Body of pancreas (tissue), 4 donors: ENCODE measurements at regions not wholly inside any gene's neighbourhood (a gene's known extent, or its start where the extent isn't known, plus 50 kb on each side); places are given as distances from the start of the nearest gene placed in this dataset.
A peak's percentile ranks its signal among the peaks of the same experiment; 100 is the strongest.
"Not testable (repeated sequence)": the region's sequence is repeated elsewhere in the genome, so short reads cannot be mapped to it uniquely, and the experiment has no call there.

Experiments
- ATAC-seq: fragments of 150-250 bp; one replicate; pipeline ENCODE4 v1.9.1; 2016
- DNase-seq, 4 donors: peaks; one replicate each; pipeline ENCODE4 v3.0.0-alpha.2; 2019
- H3K27ac ChIP-seq, 4 donors: fragments of 200-600 bp; sonication (generic); 1 replicate in 3 of 4; 2 replicates in 1 of 4; pipeline versions ENCODE4 v1.5.1 to v1.6.1; 2016 to 2019; ENCODE audit warnings: mild to moderate bottlenecking in 1 of 4, mixed read lengths in 1 of 4, moderate library complexity in 1 of 4
- H3K27me3 ChIP-seq, 2 donors: fragments of 200-600 bp; sonication (generic); one replicate each; pipeline ENCODE4 v1.6.0; 2016; ENCODE audit warnings: mild to moderate bottlenecking in 1 of 2
- H3K36me3 ChIP-seq, 2 donors: fragments of 200-600 bp; sonication (generic); replicated peaks in 1 of 2; 2 replicates each; pipeline ENCODE4 v1.5.1; 2016; ENCODE audit warnings: low read depth in 2 of 2; ENCODE audit not compliant: insufficient read depth in 1 of 2
- H3K4me1 ChIP-seq: fragments of 200-600 bp; sonication (generic); one replicate; pipeline ENCODE4 v1.6.0; 2016
- H3K4me3 ChIP-seq, 2 donors: fragments of 200-600 bp; sonication (generic); 1 replicate in 1 of 2; 2 replicates in 1 of 2; pipeline ENCODE4 v1.5.1; 2016 to 2019
- H3K9me3 ChIP-seq, 3 donors: fragments of 200-600 bp; sonication (generic); 1 replicate in 2 of 3; 2 replicates in 1 of 3; pipeline ENCODE4 v1.5.1; 2016
- POLR2A ChIP-seq, 3 donors: fragments of 450-650 bp; IDR thresholded peaks; one replicate each; pipeline ENCODE4 v1.6.1; 2016; ENCODE audit warnings: antibody characterized with exemption in 3 of 3, mild to moderate bottlenecking in 2 of 3
- whole genome bisulfite sequencing, 2 donors: methylation state at CpG; one replicate each; pipeline ENCODE4 v1.1.5; 2017; 5-methylcytosine and 5-hydroxymethylcytosine counted together
- intact Hi-C: fragments of 100-400 bp; cut with DNase I; formaldehyde crosslinking; loops from one replicate; pipeline ENCODE4 v1.15.1; 2023
- TF ChIP-seq, protein P1 (sequence below), 7 experiments: fragments of 450-650 bp in 4 of 7; fragments of 200-600 bp in 3 of 7; sonication (generic) in 3 of 7; IDR thresholded peaks; one replicate each; pipeline ENCODE4 v1.5.1; 2016 to 2019; ENCODE audit warnings: antibody characterized with exemption in 7 of 7

DNA sequence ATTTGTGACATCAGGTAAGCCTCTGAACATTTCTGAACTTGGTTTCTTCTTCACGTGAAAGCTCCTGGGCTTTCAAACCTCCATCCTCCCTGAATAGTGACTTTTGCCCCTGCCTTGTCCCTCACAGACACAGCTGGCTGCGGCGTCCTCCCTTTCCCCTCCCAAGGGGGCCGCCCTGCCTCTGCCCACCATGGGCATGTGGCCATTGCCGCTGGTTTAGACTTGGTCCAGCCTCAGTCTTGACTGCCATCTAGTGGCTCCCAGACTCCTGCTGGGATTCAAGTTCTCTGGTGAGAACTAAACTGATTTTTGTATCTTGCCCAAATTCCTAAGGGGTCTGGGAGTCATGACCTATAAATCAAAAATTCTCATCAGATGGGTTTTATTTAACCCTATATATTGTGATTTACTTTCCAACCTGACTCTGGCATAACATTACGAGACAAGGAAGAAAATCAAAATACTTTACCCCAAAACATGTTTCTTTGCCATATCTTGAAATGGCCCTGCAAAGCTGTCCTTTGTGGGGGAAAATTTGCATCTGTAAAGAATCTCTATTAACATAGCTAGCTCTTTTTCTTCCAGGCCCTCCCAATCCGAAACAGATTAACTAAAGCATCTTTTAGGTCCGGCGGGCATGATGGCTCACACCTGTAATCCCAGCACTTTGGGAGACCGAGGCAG, 73.9 kb upstream of the SEC14L1 start:
- not testable (repeated sequence) for ATAC-seq

DNA sequence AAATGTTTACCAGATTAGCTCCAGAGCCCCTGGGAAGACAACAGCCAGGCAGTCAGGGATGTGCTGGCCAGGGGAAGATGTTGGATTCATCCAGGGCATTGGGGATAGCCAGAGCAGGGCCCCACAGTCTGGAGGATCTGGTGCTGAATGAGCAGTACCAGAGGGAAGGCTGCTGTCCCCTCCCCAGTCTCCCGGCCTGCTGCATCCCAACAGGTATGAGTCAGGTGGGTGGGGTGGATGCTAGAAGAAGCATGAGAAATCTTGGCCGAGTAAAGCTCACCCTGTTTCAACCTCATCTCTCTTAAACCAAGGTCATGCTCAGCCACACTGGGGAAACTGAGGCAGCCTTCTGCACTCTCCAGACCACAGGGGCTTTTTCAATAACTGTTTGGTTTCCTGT, 71.9 kb upstream of the SEC14L1 start:
- Histone ChIP-seq H3K27ac (no peak overlapping the region), H3K27me3 (peaks cover 0 to 12% of the 10 kb centered on the region in 2 donors), H3K36me3 (no peaks in the 10 kb centered on the region), H3K4me1 (no peaks in the 10 kb centered on the region), H3K4me3 (no peak overlapping the region), H3K9me3 (no peaks in the 10 kb centered on the region)
- DNase-seq (no peak), ATAC-seq (no peak)
- 45% methylated on average over 2 of the region's 2 CpGs; no CpG with 5 or more reads in 1 of the 2 donors for WGBS, 2 donors
- intact Hi-C loops: loop anchor here (5.0 kb wide), 1 partner anchor 202 kb away; the partner anchor contains the start of gene MGAT5B
- TF ChIP-seq, protein P1, sequence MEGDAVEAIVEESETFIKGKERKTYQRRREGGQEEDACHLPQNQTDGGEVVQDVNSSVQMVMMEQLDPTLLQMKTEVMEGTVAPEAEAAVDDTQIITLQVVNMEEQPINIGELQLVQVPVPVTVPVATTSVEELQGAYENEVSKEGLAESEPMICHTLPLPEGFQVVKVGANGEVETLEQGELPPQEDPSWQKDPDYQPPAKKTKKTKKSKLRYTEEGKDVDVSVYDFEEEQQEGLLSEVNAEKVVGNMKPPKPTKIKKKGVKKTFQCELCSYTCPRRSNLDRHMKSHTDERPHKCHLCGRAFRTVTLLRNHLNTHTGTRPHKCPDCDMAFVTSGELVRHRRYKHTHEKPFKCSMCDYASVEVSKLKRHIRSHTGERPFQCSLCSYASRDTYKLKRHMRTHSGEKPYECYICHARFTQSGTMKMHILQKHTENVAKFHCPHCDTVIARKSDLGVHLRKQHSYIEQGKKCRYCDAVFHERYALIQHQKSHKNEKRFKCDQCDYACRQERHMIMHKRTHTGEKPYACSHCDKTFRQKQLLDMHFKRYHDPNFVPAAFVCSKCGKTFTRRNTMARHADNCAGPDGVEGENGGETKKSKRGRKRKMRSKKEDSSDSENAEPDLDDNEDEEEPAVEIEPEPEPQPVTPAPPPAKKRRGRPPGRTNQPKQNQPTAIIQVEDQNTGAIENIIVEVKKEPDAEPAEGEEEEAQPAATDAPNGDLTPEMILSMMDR (IDR thresholded peaks at IDR 0.05): no peak
- no peak for TF ChIP-seq POLR2A (IDR thresholded peaks at IDR 0.05)

More for the DNA sequence above, 73.9 kb upstream of the SEC14L1 start:
- intact Hi-C loops: loop anchor here (5.0 kb wide), 1 partner anchor 200 kb away; the partner anchor contains the start of gene MGAT5B
- not testable (repeated sequence) for H3K4me1 ChIP-seq, H3K9me3 ChIP-seq, H3K36me3 ChIP-seq, H3K27me3 ChIP-seq, H3K27ac ChIP-seq, H3K4me3 ChIP-seq
- 20 to 24% methylated on average over 9 to 10 of the region's 10 CpGs for WGBS, 2 donors
- TF ChIP-seq, protein P1 (IDR thresholded peaks at IDR 0.05): peak; percentile 45 to 70 (median 62)
- DNase-seq: peak; percentile 35 to 59 (median 44)

DNA sequence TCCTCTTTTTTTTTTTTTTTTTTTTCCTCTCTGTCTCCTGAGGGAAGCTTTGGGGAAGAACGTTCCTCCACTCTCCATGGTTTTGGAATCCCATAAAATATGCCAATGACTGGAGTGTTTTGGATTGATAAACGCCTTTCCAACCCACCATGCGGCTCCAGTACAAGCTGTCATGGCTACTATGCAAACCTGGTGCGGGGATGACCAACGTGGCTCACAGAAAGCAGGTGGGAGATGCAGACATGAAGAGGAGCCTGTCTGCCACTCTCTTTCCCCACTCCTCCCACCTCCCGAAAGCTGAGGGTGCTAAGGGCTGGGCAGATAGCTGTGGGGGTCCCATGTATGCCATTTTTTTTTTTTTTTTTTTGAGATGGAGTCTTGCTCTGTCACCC, 69.9 kb upstream of the SEC14L1 start:
- no peaks in the 10 kb centered on the region for H3K36me3 ChIP-seq
- peaks cover 0 to 12% of the 10 kb centered on the region in 2 donors for H3K27me3 ChIP-seq
- DNase-seq (no peak), ATAC-seq (no peak)
- no peaks in the 10 kb centered on the region for H3K4me1 ChIP-seq
- H3K4me3 ChIP-seq: no peak overlapping the region
- intact Hi-C loops: no loop called here
- TF ChIP-seq, protein P1 (IDR thresholded peaks at IDR 0.05): no peak
- TF ChIP-seq POLR2A (IDR thresholded peaks at IDR 0.05): no peak
- H3K9me3 ChIP-seq: no peaks in the 10 kb centered on the region
- H3K27ac ChIP-seq: no peak overlapping the region
- 52 to 57% methylated on average over 6 of the region's 6 CpGs for WGBS, 2 donors

DNA sequence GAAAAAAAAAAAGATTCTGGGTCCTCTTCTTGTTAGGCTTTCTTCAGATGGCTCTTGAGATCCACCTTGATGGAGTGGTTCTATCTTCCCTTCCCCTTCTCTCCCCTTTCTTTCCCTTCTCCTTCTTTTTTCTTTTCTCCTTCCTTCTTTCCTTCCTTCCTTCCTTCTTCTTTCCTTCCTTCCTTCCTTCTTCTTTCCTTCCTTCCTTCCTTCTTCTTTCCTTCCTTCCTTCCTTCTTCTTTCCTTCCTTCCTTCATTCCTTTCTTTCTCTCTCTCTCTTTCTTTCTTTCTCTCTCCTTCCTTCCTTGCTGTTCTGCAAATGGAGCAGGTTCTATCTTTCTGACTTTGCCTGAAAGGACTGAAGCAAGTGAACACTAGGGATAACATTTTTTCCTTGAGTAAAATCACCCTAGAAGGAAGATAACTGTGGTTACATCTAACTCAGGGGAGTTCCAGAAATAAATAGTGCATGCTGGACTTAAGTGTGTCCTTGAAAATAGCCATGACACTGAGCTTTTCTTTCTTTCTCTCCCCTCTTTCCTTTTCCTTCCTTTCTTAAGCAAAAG, 68.8 kb upstream of the SEC14L1 start:
- TF ChIP-seq, protein P1 (IDR thresholded peaks at IDR 0.05): no peak
- no peak for TF ChIP-seq POLR2A (IDR thresholded peaks at IDR 0.05)

More for the DNA sequence above, 68.8 kb upstream of the SEC14L1 start:
- no peak for DNase-seq
- Histone ChIP-seq H3K9me3 (no peaks in the 10 kb centered on the region), H3K36me3 (no peaks in the 10 kb centered on the region), H3K4me1 (no peaks in the 10 kb centered on the region), H3K27me3 (peaks cover 0 to 12% of the 10 kb centered on the region in 2 donors), H3K4me3 (no peak overlapping the region), H3K27ac (no peak overlapping the region)
- ATAC-seq: no peak
- intact Hi-C loops: no loop called here
